Liver (tissue), 8 donors: ENCODE measurements at regions not wholly inside any gene's neighbourhood (a gene's known extent, or its start where the extent isn't known, plus 50 kb on each side); places are given as distances from the start of the nearest gene placed in this dataset.

Experiments
- DNase-seq: peaks from one replicate; pipeline ENCODE4 v3.0.0-alpha.2; 2017; ENCODE audit warnings: low spot score
- H3K27ac ChIP-seq, 2 donors: one replicate each; pipeline ENCODE4 v1.7.0; 2013; ENCODE audit warnings: inconsistent platforms in 2 of 2, low read length in 2 of 2, control low read depth in 1 of 2, low read depth in 1 of 2, mild to moderate bottlenecking in 1 of 2
- H3K27me3 ChIP-seq, 4 donors: one replicate each; pipeline versions ENCODE4 v1.6.1 to v1.7.0; 2013; ENCODE audit warnings: low read length in 3 of 4, inconsistent platforms in 1 of 4, mild to moderate bottlenecking in 1 of 4, moderate library complexity in 1 of 4; ENCODE audit not compliant: control insufficient read depth in 4 of 4, insufficient read depth in 4 of 4
- H3K36me3 ChIP-seq, 4 donors: one replicate each; pipeline versions ENCODE4 v1.6.1 to v1.7.0; 2013; ENCODE audit warnings: low read length in 3 of 4, mild to moderate bottlenecking in 3 of 4, low read depth in 1 of 4, moderate library complexity in 1 of 4; ENCODE audit not compliant: control insufficient read depth in 4 of 4, insufficient read depth in 3 of 4
- H3K4me1 ChIP-seq, 4 donors: one replicate each; pipeline versions ENCODE4 v1.6.1 to v1.7.0; 2013; ENCODE audit warnings: low read length in 3 of 4, mild to moderate bottlenecking in 3 of 4, moderate library complexity in 1 of 4; ENCODE audit not compliant: control insufficient read depth in 4 of 4, insufficient read depth in 4 of 4
- H3K4me3 ChIP-seq, 3 donors: one replicate each; pipeline versions ENCODE4 v1.6.1 to v1.7.0; 2013; ENCODE audit warnings: low read length in 3 of 3, control low read depth in 1 of 3, low read depth in 1 of 3, mild to moderate bottlenecking in 1 of 3
- H3K9ac ChIP-seq, 2 donors: one replicate each; pipeline ENCODE4 v1.7.0; 2013; ENCODE audit warnings: low read length in 2 of 2, mild to moderate bottlenecking in 2 of 2, moderate library complexity in 2 of 2, control low read depth in 1 of 2, low read depth in 1 of 2
- H3K9me3 ChIP-seq, 4 donors: one replicate each; pipeline versions ENCODE4 v1.6.1 to v1.7.0; 2013; ENCODE audit warnings: low read length in 3 of 4; ENCODE audit not compliant: control insufficient read depth in 4 of 4
- ATF3 ChIP-seq: IDR thresholded peaks from 2 replicates; pipeline ENCODE4 v1.6.1; 2016; ENCODE audit warnings: antibody characterized with exemption
- EGR1 ChIP-seq, 2 donors: IDR thresholded peaks; 2 replicates each; pipeline ENCODE4 v1.6.1; 2016 to 2018; ENCODE audit warnings: antibody characterized with exemption in 2 of 2, low read depth in 2 of 2
- FOXA1 ChIP-seq: IDR thresholded peaks from 2 replicates; pipeline ENCODE4 v1.6.1; 2016; ENCODE audit warnings: antibody characterized with exemption
- FOXA2 ChIP-seq: IDR thresholded peaks from 2 replicates; pipeline ENCODE4 v1.6.1; 2016; ENCODE audit warnings: antibody characterized with exemption
- GABPA ChIP-seq, 2 donors: IDR thresholded peaks in 1 of 2; conservative IDR thresholded peaks in 1 of 2; 2 replicates each; pipeline ENCODE4 v1.6.1; 2016; ENCODE audit warnings: antibody characterized with exemption in 2 of 2, mild to moderate bottlenecking in 1 of 2, moderate library complexity in 1 of 2
- HNF4A ChIP-seq, 2 donors: conservative IDR thresholded peaks; 2 replicates each; pipeline ENCODE4 v1.6.1; 2016; ENCODE audit warnings: antibody characterized with exemption in 2 of 2, mild to moderate bottlenecking in 2 of 2
- HNF4G ChIP-seq: IDR thresholded peaks from 2 replicates; pipeline ENCODE4 v1.6.1; 2016; ENCODE audit warnings: antibody characterized with exemption
- JUND ChIP-seq, 2 donors: IDR thresholded peaks; 2 replicates each; pipeline ENCODE4 v1.6.1; 2016; ENCODE audit warnings: antibody characterized with exemption in 2 of 2
- NR2F2 ChIP-seq: IDR thresholded peaks from 2 replicates; pipeline ENCODE4 v1.6.1; 2016; ENCODE audit warnings: antibody characterized with exemption
- RAD21 ChIP-seq, 2 donors: IDR thresholded peaks; 2 replicates each; pipeline ENCODE4 v1.6.1; 2016; ENCODE audit warnings: antibody characterized with exemption in 2 of 2, mild to moderate bottlenecking in 2 of 2
- RXRA ChIP-seq, 2 donors: IDR thresholded peaks; 2 replicates each; pipeline ENCODE4 v1.6.1; 2017 to 2018; ENCODE audit warnings: antibody characterized with exemption in 2 of 2, mild to moderate bottlenecking in 1 of 2
- SP1 ChIP-seq: IDR thresholded peaks from 2 replicates; pipeline ENCODE4 v1.6.1; 2018; ENCODE audit warnings: antibody characterized with exemption, mild to moderate bottlenecking
- TAF1 ChIP-seq: conservative IDR thresholded peaks from 2 replicates; pipeline ENCODE4 v1.6.1; 2016; ENCODE audit warnings: antibody characterized with exemption, mild to moderate bottlenecking
- YY1 ChIP-seq: IDR thresholded peaks from 2 replicates; pipeline ENCODE4 v1.6.1; 2016; ENCODE audit warnings: antibody characterized with exemption, mild to moderate bottlenecking
- ZBTB33 ChIP-seq: IDR thresholded peaks from 2 replicates; pipeline ENCODE4 v1.6.1; 2016; ENCODE audit warnings: antibody characterized with exemption
- WGBS: extraction: QIAGEN DNeasy Blood & Tissue Kit; methylation state at CpG from one replicate; pipeline ENCODE4 v1.1.7; 2013; 5-methylcytosine and 5-hydroxymethylcytosine counted together
- TF ChIP-seq, protein P1 (sequence below): fragments of 150-350 bp; IDR thresholded peaks from 2 replicates; pipeline ENCODE4 v1.5.1; 2017; ENCODE audit warnings: improper control_type of control experiment, low read depth, low read length; ENCODE audit not compliant: missing input control
- TF ChIP-seq, protein P2 (sequence below): IDR thresholded peaks from 2 replicates; pipeline ENCODE4 v1.6.1; 2016; ENCODE audit warnings: antibody characterized with exemption
- TF ChIP-seq, protein P3 (sequence below): IDR thresholded peaks from 2 replicates; pipeline ENCODE4 v1.6.1; 2016; ENCODE audit warnings: antibody characterized with exemption, mild to moderate bottlenecking
- donor health status: healthy.
- donor health status: healthy.
- donor health status: healthy.
- donor health status: healthy.
- donor health status: healthy.

DNA sequence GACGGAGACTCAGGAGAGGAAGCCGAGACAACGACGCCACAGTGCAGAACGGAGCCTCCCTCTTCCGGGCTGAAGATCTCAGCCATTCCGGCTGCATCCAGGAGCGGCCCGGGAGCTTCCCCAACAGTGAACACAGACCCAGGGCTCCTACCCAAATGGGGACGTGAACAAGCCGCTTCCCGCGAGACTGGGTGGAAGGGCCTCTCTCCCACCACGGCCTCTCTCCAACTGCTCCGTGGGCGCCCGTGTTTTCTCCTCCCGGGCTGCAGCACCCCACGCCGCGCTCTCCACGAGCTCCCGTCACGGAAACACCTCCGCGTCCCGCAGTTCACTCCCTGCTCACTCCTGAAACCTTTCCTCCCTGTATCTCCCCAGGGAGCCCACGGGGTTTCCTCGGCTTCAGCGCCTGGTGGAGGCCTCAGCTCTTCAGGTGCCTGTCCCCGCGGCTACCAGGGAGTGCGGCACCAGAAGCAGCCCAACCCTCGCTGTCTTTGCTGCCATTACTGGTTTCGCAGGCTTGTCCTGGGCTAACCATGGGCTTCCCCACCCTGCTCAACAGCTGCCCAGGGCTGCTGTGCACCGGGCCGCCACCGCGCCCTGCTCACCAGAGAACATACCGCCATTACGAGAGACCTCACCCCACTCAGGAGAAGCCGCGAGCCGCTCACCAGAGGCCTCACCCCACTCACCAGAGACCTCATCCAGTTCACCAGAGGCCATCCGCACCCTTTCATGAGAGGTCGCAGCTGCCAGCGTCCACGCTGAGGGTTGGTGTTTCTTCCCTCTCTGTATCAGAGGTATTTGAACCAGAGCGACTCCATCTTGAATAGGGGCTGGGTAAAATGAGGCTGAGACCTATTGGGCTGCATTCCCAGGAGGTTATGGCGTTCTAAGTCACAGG is 922.8 kb downstream of the QKI start:
- Histone ChIP-seq H3K9me3 (no peaks in the 10 kb centered on the region), H3K4me1 (no peaks in the 10 kb centered on the region), H3K9ac (no peak overlapping the region), H3K27me3 (no peaks in the 10 kb centered on the region), H3K27ac (no peak overlapping the region), H3K4me3 (no peak overlapping the region), H3K36me3 (no peaks in the 10 kb centered on the region)
- TF ChIP-seq FOXA2 (no peak), NR2F2 (no peak), RXRA (IDR thresholded peaks at IDR 0.05) (no peak), HNF4A (conservative IDR thresholded peaks at IDR 0.05) (no peak), SP1 (no peak), JUND (IDR thresholded peaks at IDR 0.05) (no peak), HNF4G (no peak), ATF3 (no peak), TAF1 (no peak), EGR1 (IDR thresholded peaks at IDR 0.05; ENCODE audit: low read depth in 2 of 2) (no peak), GABPA (IDR thresholded peaks at IDR 0.05 in 1 of 2, conservative IDR thresholded peaks at IDR 0.05 in 1 of 2) (no peak), FOXA1 (no peak), RAD21 (IDR thresholded peaks at IDR 0.05) (no peak), YY1 (no peak), ZBTB33 (no peak)
- TF ChIP-seq, protein P1, sequence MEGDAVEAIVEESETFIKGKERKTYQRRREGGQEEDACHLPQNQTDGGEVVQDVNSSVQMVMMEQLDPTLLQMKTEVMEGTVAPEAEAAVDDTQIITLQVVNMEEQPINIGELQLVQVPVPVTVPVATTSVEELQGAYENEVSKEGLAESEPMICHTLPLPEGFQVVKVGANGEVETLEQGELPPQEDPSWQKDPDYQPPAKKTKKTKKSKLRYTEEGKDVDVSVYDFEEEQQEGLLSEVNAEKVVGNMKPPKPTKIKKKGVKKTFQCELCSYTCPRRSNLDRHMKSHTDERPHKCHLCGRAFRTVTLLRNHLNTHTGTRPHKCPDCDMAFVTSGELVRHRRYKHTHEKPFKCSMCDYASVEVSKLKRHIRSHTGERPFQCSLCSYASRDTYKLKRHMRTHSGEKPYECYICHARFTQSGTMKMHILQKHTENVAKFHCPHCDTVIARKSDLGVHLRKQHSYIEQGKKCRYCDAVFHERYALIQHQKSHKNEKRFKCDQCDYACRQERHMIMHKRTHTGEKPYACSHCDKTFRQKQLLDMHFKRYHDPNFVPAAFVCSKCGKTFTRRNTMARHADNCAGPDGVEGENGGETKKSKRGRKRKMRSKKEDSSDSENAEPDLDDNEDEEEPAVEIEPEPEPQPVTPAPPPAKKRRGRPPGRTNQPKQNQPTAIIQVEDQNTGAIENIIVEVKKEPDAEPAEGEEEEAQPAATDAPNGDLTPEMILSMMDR: no peak
- TF ChIP-seq, protein P2, sequence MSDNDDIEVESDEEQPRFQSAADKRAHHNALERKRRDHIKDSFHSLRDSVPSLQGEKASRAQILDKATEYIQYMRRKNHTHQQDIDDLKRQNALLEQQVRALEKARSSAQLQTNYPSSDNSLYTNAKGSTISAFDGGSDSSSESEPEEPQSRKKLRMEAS: no peak
- TF ChIP-seq, protein P3, sequence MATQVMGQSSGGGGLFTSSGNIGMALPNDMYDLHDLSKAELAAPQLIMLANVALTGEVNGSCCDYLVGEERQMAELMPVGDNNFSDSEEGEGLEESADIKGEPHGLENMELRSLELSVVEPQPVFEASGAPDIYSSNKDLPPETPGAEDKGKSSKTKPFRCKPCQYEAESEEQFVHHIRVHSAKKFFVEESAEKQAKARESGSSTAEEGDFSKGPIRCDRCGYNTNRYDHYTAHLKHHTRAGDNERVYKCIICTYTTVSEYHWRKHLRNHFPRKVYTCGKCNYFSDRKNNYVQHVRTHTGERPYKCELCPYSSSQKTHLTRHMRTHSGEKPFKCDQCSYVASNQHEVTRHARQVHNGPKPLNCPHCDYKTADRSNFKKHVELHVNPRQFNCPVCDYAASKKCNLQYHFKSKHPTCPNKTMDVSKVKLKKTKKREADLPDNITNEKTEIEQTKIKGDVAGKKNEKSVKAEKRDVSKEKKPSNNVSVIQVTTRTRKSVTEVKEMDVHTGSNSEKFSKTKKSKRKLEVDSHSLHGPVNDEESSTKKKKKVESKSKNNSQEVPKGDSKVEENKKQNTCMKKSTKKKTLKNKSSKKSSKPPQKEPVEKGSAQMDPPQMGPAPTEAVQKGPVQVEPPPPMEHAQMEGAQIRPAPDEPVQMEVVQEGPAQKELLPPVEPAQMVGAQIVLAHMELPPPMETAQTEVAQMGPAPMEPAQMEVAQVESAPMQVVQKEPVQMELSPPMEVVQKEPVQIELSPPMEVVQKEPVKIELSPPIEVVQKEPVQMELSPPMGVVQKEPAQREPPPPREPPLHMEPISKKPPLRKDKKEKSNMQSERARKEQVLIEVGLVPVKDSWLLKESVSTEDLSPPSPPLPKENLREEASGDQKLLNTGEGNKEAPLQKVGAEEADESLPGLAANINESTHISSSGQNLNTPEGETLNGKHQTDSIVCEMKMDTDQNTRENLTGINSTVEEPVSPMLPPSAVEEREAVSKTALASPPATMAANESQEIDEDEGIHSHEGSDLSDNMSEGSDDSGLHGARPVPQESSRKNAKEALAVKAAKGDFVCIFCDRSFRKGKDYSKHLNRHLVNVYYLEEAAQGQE: no peak
- WGBS: 94% methylated on average over 50 of the region's 50 CpGs
- DNase-seq: no peak
